HCT116 (cell line): ENCODE measurements at regions not wholly inside any gene's neighbourhood (a gene's known extent, or its start where the extent isn't known, plus 50 kb on each side); places are given as distances from the start of the nearest gene placed in this dataset.

Experiments
- ATAC-seq: fragments of 200-7000 bp; cut with Tn5 transposase; 2 replicates; pipeline ENCODE4 v1.9.1; 2020; ENCODE audit warnings: mild to moderate bottlenecking, moderate library complexity
- BruUV-seq: library from RNA; stranded (reverse); fragments of 400-500 nt; replicated peaks from 2 replicates; lab custom pipeline; 2021; lab: Mats Ljungman, UMichigan
- CTCF ChIA-PET: fragments of 300-600 bp; sonication (Branson Sonifier 250); formaldehyde crosslinking; loops from one replicate; lab custom pipeline; 2021; ENCODE audit warnings: antibody characterized with exemption; lab: Charles Lee
- POLR2A ChIA-PET: fragments of 300-600, 350-600 bp; sonication (Branson Sonifier 250); formaldehyde crosslinking; loops from one replicate; lab custom pipeline; 2021; ENCODE audit warnings: antibody characterized with exemption; lab: Charles Lee
- RAD21 ChIA-PET, 2 experiments: fragments of 300-600 bp; sonication (Branson Sonifier 250); formaldehyde crosslinking; loops; one replicate each; lab custom pipeline; 2023; ENCODE audit warnings: low total read pairs in 2 of 2; ENCODE audit not compliant: uncharacterized antibody in 2 of 2, unreplicated experiment in 2 of 2, low non-redundant PET in 1 of 2; lab: Charles Lee
- DNase-seq: peaks from one replicate; pipeline ENCODE4 v3.0.0-alpha.2; 2010; ENCODE audit warnings: low read depth, low spot score
- H2AFZ ChIP-seq: fragments of 200-600 bp; shearing (Covaris generic), sonication (generic); 2 replicates; pipeline ENCODE4 v1.6.1; 2017; ENCODE audit warnings: low read depth, mixed run types, mixed read lengths, antibody characterized with exemption, low read length; ENCODE audit not compliant: poor library complexity, severe bottlenecking
- H3K27ac ChIP-seq: 2 replicates; pipeline ENCODE4 v1.5.1; 2012; ENCODE audit warnings: low read depth, low read length
- H3K27me3 ChIP-seq: fragments of 200-600 bp; sonication (generic); 2 replicates; pipeline ENCODE4 v1.6.1; 2016; ENCODE audit warnings: mixed run types, low read length, mixed read lengths; ENCODE audit not compliant: insufficient read depth
- H3K36me3 ChIP-seq, 2 experiments: fragments of 200-500 bp in 1 of 2; fragments of 200-600 bp in 1 of 2; sonication (Bioruptor generic) in 1 of 2; sonication (generic) in 1 of 2; 2 replicates each; pipeline versions ENCODE4 v1.5.1 to v1.6.1; 2014 to 2016; ENCODE audit warnings: low read length in 2 of 2, inconsistent platforms in 1 of 2, mixed read lengths in 1 of 2, mixed run types in 1 of 2; ENCODE audit not compliant: insufficient read depth in 2 of 2, control insufficient read depth in 1 of 2
- H3K4me1 ChIP-seq, 2 experiments: fragments of 200-600 bp in 1 of 2; sonication (generic) in 1 of 2; 2 replicates each; pipeline versions ENCODE4 v1.5.1 to v1.6.1; 2012 to 2017; ENCODE audit warnings: low read length in 2 of 2, inconsistent platforms in 1 of 2, mild to moderate bottlenecking in 1 of 2, mixed read lengths in 1 of 2, mixed run types in 1 of 2, moderate library complexity in 1 of 2; ENCODE audit not compliant: insufficient read depth in 2 of 2, control insufficient read depth in 1 of 2
- H3K4me2 ChIP-seq: fragments of 200-600 bp; sonication (generic); 2 replicates; pipeline ENCODE4 v1.6.1; 2017; ENCODE audit warnings: mixed run types, low read length, mixed read lengths
- H3K4me3 ChIP-seq, 2 experiments: fragments of 200-600 bp in 1 of 2; sonication (generic) in 1 of 2; replicated peaks in 1 of 2; 2 replicates each; pipeline ENCODE4 v1.5.1; 2011 to 2016; ENCODE audit warnings: low read length in 2 of 2, control low read depth in 1 of 2, low read depth in 1 of 2, mild to moderate bottlenecking in 1 of 2, mixed read lengths in 1 of 2, mixed run types in 1 of 2
- H3K79me2 ChIP-seq: fragments of 200-600 bp; sonication (generic); 2 replicates; pipeline ENCODE4 v1.6.1; 2017; ENCODE audit warnings: mild to moderate bottlenecking, mixed run types, low read length, moderate library complexity, mixed read lengths; ENCODE audit not compliant: insufficient read depth
- H3K9ac ChIP-seq: fragments of 200-600 bp; sonication (generic); 2 replicates; pipeline ENCODE4 v1.6.1; 2016; ENCODE audit warnings: low read length, mixed read lengths
- H3K9me2 ChIP-seq: fragments of 200-600 bp; sonication (generic), shearing (Covaris generic); 2 replicates; pipeline ENCODE4 v1.6.1; 2017; ENCODE audit warnings: mixed run types, mild to moderate bottlenecking, moderate library complexity; ENCODE audit not compliant: insufficient read depth
- H3K9me3 ChIP-seq, 2 experiments: fragments of 200-500 bp in 1 of 2; fragments of 200-600 bp in 1 of 2; sonication (Bioruptor generic) in 1 of 2; sonication (generic) in 1 of 2; 2 replicates each; pipeline ENCODE4 v1.6.1; 2014 to 2017; ENCODE audit warnings: low read length in 2 of 2, mixed read lengths in 2 of 2, inconsistent platforms in 1 of 2, low read depth in 1 of 2, mild to moderate bottlenecking in 1 of 2, mixed run types in 1 of 2, moderate library complexity in 1 of 2; ENCODE audit not compliant: control insufficient read depth in 1 of 2, insufficient read depth in 1 of 2
- H4K20me1 ChIP-seq: fragments of 200-600 bp; sonication (generic), shearing (Covaris generic); 2 replicates; pipeline ENCODE4 v1.6.1; 2017; ENCODE audit warnings: mixed run types, mild to moderate bottlenecking, moderate library complexity; ENCODE audit not compliant: insufficient read depth
- CBX3 ChIP-seq: IDR thresholded peaks from 2 replicates; pipeline ENCODE4 v1.6.1; 2012; ENCODE audit warnings: low read depth
- ELF1 ChIP-seq: IDR thresholded peaks from 2 replicates; pipeline ENCODE4 v1.6.1; 2012; ENCODE audit warnings: low read depth, borderline replicate concordance
- EZH2 ChIP-seq: fragments of 200-600 bp; sonication (generic); IDR thresholded peaks from 2 replicates; pipeline ENCODE4 v1.6.1; 2017; ENCODE audit warnings: antibody characterized with exemption, mixed run types
- EZH2phosphoT487 ChIP-seq: fragments of 200-600 bp; IDR thresholded peaks from 2 replicates; pipeline ENCODE4 v1.6.1; 2018; ENCODE audit warnings: antibody characterized with exemption, borderline replicate concordance
- FOSL1 ChIP-seq: IDR thresholded peaks from 2 replicates; pipeline ENCODE4 v1.6.1; 2012; ENCODE audit warnings: low read depth
- POLR2A ChIP-seq: IDR thresholded peaks from 2 replicates; pipeline ENCODE4 v1.7.0; 2011; ENCODE audit warnings: borderline replicate concordance; ENCODE audit not compliant: insufficient read depth, insufficient read length; ENCODE audit errors: extremely low read depth
- POLR2AphosphoS5 ChIP-seq: IDR thresholded peaks from 2 replicates; pipeline ENCODE4 v1.6.1; 2011; ENCODE audit warnings: mild to moderate bottlenecking, low read depth, low read length, moderate library complexity
- RAD21 ChIP-seq: IDR thresholded peaks from 2 replicates; pipeline ENCODE4 v1.6.1; 2012; ENCODE audit warnings: low read depth, mild to moderate bottlenecking
- SIN3A ChIP-seq: IDR thresholded peaks from 2 replicates; pipeline ENCODE4 v1.6.1; 2012; ENCODE audit warnings: low read depth
- SP1 ChIP-seq: IDR thresholded peaks from 2 replicates; pipeline ENCODE4 v1.6.1; 2012; ENCODE audit warnings: low read depth
- SRF ChIP-seq: IDR thresholded peaks from 2 replicates; pipeline ENCODE4 v1.6.1; 2012; ENCODE audit warnings: low read depth
- TCF7L2 ChIP-seq: IDR thresholded peaks from 2 replicates; pipeline ENCODE4 v1.7.0; 2011; ENCODE audit warnings: borderline replicate concordance, inconsistent platforms; ENCODE audit not compliant: insufficient read depth, insufficient read length; ENCODE audit errors: extremely low read depth
- YY1 ChIP-seq: IDR thresholded peaks from 2 replicates; pipeline ENCODE4 v1.6.1; 2011; ENCODE audit warnings: low read length, low read depth, moderate library complexity, mild to moderate bottlenecking; ENCODE audit not compliant: insufficient replicate concordance; ENCODE audit errors: extremely low read depth
- ZFX ChIP-seq: fragments of 450-650 bp; IDR thresholded peaks from 2 replicates; pipeline ENCODE4 v1.6.1; 2017
- ZNF274 ChIP-seq: fragments of 200-500 bp; sonication (Bioruptor generic); IDR thresholded peaks from 2 replicates; pipeline ENCODE4 v1.6.1; 2014; ENCODE audit warnings: mild to moderate bottlenecking, low read depth, low read length, inconsistent platforms
- intact Hi-C: fragments of 100-400 bp; cut with micrococcal nuclease; formaldehyde crosslinking; loops from 2 replicates; pipeline ENCODE4 v1.10.0; 2022
- TF ChIP-seq, protein P1 (sequence below): IDR thresholded peaks from 2 replicates; pipeline ENCODE4 v1.6.1; 2012; ENCODE audit warnings: low read depth
- TF ChIP-seq, protein P2 (sequence below): IDR thresholded peaks from 2 replicates; pipeline ENCODE4 v1.6.1; 2011; ENCODE audit warnings: mild to moderate bottlenecking, low read length, moderate library complexity; ENCODE audit not compliant: insufficient replicate concordance; ENCODE audit errors: extremely low read depth

GRCh38 chr9:86629530-86629929, 275.3 kb upstream of the TUT7 start (continued):
- TF ChIP-seq, protein P1, sequence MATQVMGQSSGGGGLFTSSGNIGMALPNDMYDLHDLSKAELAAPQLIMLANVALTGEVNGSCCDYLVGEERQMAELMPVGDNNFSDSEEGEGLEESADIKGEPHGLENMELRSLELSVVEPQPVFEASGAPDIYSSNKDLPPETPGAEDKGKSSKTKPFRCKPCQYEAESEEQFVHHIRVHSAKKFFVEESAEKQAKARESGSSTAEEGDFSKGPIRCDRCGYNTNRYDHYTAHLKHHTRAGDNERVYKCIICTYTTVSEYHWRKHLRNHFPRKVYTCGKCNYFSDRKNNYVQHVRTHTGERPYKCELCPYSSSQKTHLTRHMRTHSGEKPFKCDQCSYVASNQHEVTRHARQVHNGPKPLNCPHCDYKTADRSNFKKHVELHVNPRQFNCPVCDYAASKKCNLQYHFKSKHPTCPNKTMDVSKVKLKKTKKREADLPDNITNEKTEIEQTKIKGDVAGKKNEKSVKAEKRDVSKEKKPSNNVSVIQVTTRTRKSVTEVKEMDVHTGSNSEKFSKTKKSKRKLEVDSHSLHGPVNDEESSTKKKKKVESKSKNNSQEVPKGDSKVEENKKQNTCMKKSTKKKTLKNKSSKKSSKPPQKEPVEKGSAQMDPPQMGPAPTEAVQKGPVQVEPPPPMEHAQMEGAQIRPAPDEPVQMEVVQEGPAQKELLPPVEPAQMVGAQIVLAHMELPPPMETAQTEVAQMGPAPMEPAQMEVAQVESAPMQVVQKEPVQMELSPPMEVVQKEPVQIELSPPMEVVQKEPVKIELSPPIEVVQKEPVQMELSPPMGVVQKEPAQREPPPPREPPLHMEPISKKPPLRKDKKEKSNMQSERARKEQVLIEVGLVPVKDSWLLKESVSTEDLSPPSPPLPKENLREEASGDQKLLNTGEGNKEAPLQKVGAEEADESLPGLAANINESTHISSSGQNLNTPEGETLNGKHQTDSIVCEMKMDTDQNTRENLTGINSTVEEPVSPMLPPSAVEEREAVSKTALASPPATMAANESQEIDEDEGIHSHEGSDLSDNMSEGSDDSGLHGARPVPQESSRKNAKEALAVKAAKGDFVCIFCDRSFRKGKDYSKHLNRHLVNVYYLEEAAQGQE, result no peak
- no peak for TF ChIP-seq SP1
- TF ChIP-seq ZFX, result no peak
- TF ChIP-seq FOSL1, result no peak
- no peak for TF ChIP-seq EZH2
- no peak for TF ChIP-seq SRF

DNA sequence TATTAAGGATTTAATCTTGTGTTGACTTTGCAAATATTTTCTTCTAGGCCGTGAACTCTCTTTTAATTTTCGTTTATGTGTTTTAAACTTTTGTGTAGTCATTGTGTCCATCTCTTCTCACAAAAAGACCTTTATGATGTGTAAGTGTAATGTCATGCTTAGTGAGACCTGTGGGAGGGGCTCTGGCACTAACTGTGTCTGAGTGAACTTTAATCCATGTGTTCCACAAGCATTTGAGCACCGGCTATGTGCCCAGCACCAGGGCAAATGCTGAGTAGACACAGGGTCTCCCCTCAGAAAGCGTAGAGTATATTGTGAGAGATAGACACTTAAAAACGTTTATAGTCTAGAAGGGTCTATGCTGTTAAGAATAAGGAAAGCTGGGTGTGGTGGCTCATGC, 272.6 kb upstream of the TUT7 start:
- no TSS peak for BruUV-seq
- Histone ChIP-seq H3K36me3 (no peaks in the 10 kb centered on the region), H3K4me3 (no peak overlapping the region), H3K9me2 (no peaks in the 10 kb centered on the region), H2AFZ (no peak overlapping the region), H4K20me1 (no peaks in the 10 kb centered on the region), H3K9me3 (no peaks in the 10 kb centered on the region), H3K9ac (no peak overlapping the region), H3K4me2 (no peak overlapping the region), H3K79me2 (no peaks in the 10 kb centered on the region), H3K27ac (no peak overlapping the region), H3K27me3 (no peaks in the 10 kb centered on the region), H3K4me1 (no peaks in the 10 kb centered on the region)
- DNase-seq, result no peak
- intact Hi-C loops, result no loop called here
- ChIA-PET POLR2A (no interaction called here), CTCF (no interaction called here), RAD21 (no interaction called here)
- ATAC-seq, result no peak
- TF ChIP-seq ZFX (no peak), SIN3A (no peak), ELF1 (no peak), CBX3 (no peak), SP1 (no peak), ZNF274 (no peak), POLR2AphosphoS5 (no peak), TCF7L2 (no peak), EZH2 (no peak), POLR2A (no peak), YY1 (no peak), EZH2phosphoT487 (no peak), RAD21 (no peak)
- TF ChIP-seq, protein P2, sequence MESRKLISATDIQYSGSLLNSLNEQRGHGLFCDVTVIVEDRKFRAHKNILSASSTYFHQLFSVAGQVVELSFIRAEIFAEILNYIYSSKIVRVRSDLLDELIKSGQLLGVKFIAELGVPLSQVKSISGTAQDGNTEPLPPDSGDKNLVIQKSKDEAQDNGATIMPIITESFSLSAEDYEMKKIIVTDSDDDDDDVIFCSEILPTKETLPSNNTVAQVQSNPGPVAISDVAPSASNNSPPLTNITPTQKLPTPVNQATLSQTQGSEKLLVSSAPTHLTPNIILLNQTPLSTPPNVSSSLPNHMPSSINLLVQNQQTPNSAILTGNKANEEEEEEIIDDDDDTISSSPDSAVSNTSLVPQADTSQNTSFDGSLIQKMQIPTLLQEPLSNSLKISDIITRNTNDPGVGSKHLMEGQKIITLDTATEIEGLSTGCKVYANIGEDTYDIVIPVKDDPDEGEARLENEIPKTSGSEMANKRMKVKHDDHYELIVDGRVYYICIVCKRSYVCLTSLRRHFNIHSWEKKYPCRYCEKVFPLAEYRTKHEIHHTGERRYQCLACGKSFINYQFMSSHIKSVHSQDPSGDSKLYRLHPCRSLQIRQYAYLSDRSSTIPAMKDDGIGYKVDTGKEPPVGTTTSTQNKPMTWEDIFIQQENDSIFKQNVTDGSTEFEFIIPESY, result no peak
- TF ChIP-seq, protein P1, result no peak
